ENCODE measurements at regions not wholly inside any gene's neighbourhood (a gene's known extent, or its start where the extent isn't known, plus 50 kb on each side); places are given as distances from the start of the nearest gene placed in this dataset.
"Not testable (repeated sequence)": the region's sequence is repeated elsewhere in the genome, so short reads cannot be mapped to it uniquely, and the experiment has no call there.

- Histone ChIP-seq H2AFZ (ENCODE audit: low read depth, low read length) (no peak overlapping the region), H3K9ac (ENCODE audit: low read length) (no peak overlapping the region), H3K27ac (ENCODE audit: low read length) (no peak overlapping the region), H3K79me2 (ENCODE audit: low read length) (no peaks in the 10 kb centered on the region), H3K4me3 (ENCODE audit: low read length) (no peak overlapping the region), H3K4me2 (ENCODE audit: low read length) (no peak overlapping the region), H4K20me1 (ENCODE audit: insufficient read depth, low read length) (no peaks in the 10 kb centered on the region), H3K36me3 (replicated peaks; ENCODE audit: low read depth, low read length) (no peaks in the 10 kb centered on the region), H3K27me3 (ENCODE audit: low read depth, low read length) (no peaks in the 10 kb centered on the region), H3K9me3 (ENCODE audit: insufficient read depth, low read length) (no peaks in the 10 kb centered on the region), H3K4me1 (ENCODE audit: low read length) (no peaks in the 10 kb centered on the region)
- TF ChIP-seq EZH2phosphoT487 (IDR thresholded peaks at IDR 0.05; ENCODE audit: low read depth) = no peak
- no peak for TF ChIP-seq CTCF (IDR thresholded peaks at IDR 0.05; ENCODE audit: low read depth, low read length)
Measured at GRCh38 chr5:34439601-34440000, 216.5 kb upstream of the RAI14 start.

GRCh38 chr5:34441767-34442166 is 214.4 kb upstream of the RAI14 start:
- not testable (repeated sequence) for H3K9me3 ChIP-seq (ENCODE audit: insufficient read depth, low read length); H3K27me3 ChIP-seq (ENCODE audit: low read depth, low read length); H3K36me3 ChIP-seq (replicated peaks; ENCODE audit: low read depth, low read length); H4K20me1 ChIP-seq (ENCODE audit: insufficient read depth, low read length); H3K4me2 ChIP-seq (ENCODE audit: low read length); H3K4me1 ChIP-seq (ENCODE audit: low read length); H3K4me3 ChIP-seq (ENCODE audit: low read length); H3K9ac ChIP-seq (ENCODE audit: low read length); H3K27ac ChIP-seq (ENCODE audit: low read length); H2AFZ ChIP-seq (ENCODE audit: low read depth, low read length); H3K79me2 ChIP-seq (ENCODE audit: low read length)

GRCh38 chr5:34447424-34447823 is 208.7 kb upstream of the RAI14 start:
- Histone ChIP-seq H4K20me1 (ENCODE audit: insufficient read depth, low read length) (no peaks in the 10 kb centered on the region), H3K4me3 (ENCODE audit: low read length) (no peak overlapping the region), H3K27ac (ENCODE audit: low read length) (no peak overlapping the region), H3K36me3 (replicated peaks; ENCODE audit: low read depth, low read length) (no peaks in the 10 kb centered on the region), H3K4me2 (ENCODE audit: low read length) (no peak overlapping the region), H3K27me3 (ENCODE audit: low read depth, low read length) (no peaks in the 10 kb centered on the region), H3K9ac (ENCODE audit: low read length) (no peak overlapping the region), H3K79me2 (ENCODE audit: low read length) (no peaks in the 10 kb centered on the region), H2AFZ (ENCODE audit: low read depth, low read length) (no peak overlapping the region), H3K9me3 (ENCODE audit: insufficient read depth, low read length) (no peaks in the 10 kb centered on the region), H3K4me1 (ENCODE audit: low read length) (peaks cover 19% of the 10 kb centered on the region)
- TF ChIP-seq EZH2phosphoT487 (IDR thresholded peaks at IDR 0.05; ENCODE audit: low read depth) (no peak), CTCF (IDR thresholded peaks at IDR 0.05; ENCODE audit: low read depth, low read length) (no peak)

- no peak overlapping the region for H3K9ac ChIP-seq (ENCODE audit: low read length)
- no peak overlapping the region for H2AFZ ChIP-seq (ENCODE audit: low read depth, low read length)
- H3K79me2 ChIP-seq (ENCODE audit: low read length) = no peaks in the 10 kb centered on the region
- no peaks in the 10 kb centered on the region for H3K9me3 ChIP-seq (ENCODE audit: insufficient read depth, low read length)
- H3K27me3 ChIP-seq (ENCODE audit: low read depth, low read length) = no peaks in the 10 kb centered on the region
- no peak for TF ChIP-seq EZH2phosphoT487 (IDR thresholded peaks at IDR 0.05; ENCODE audit: low read depth)
- H3K36me3 ChIP-seq (replicated peaks; ENCODE audit: low read depth, low read length) = no peaks in the 10 kb centered on the region
- H4K20me1 ChIP-seq (ENCODE audit: insufficient read depth, low read length) = no peaks in the 10 kb centered on the region
- no peak overlapping the region for H3K4me3 ChIP-seq (ENCODE audit: low read length)
- H3K4me1 ChIP-seq (ENCODE audit: low read length) = peaks cover 19% of the 10 kb centered on the region
- H3K4me2 ChIP-seq (ENCODE audit: low read length) = peak overlapping the region; percentile 47
- H3K27ac ChIP-seq (ENCODE audit: low read length) = no peak overlapping the region
Measured at GRCh38 chr5:34449639-34450038, 206.5 kb upstream of the RAI14 start.

- H3K79me2 ChIP-seq (ENCODE audit: low read length) = no peaks in the 10 kb centered on the region
- peaks cover 19% of the 10 kb centered on the region for H3K4me1 ChIP-seq (ENCODE audit: low read length)
- no peak overlapping the region for H2AFZ ChIP-seq (ENCODE audit: low read depth, low read length)
- H3K27ac ChIP-seq (ENCODE audit: low read length) = no peak overlapping the region
- H3K27me3 ChIP-seq (ENCODE audit: low read depth, low read length) = no peaks in the 10 kb centered on the region
- no peaks in the 10 kb centered on the region for H3K9me3 ChIP-seq (ENCODE audit: insufficient read depth, low read length)
- H3K36me3 ChIP-seq (replicated peaks; ENCODE audit: low read depth, low read length) = no peaks in the 10 kb centered on the region
- no peaks in the 10 kb centered on the region for H4K20me1 ChIP-seq (ENCODE audit: insufficient read depth, low read length)
- TF ChIP-seq EZH2phosphoT487 (IDR thresholded peaks at IDR 0.05; ENCODE audit: low read depth) = no peak
- peak overlapping the region; percentile 47; the same call in 1 of the 2 replicates for H3K4me2 ChIP-seq (ENCODE audit: low read length)
- H3K9ac ChIP-seq (ENCODE audit: low read length) = no peak overlapping the region
- no peak overlapping the region for H3K4me3 ChIP-seq (ENCODE audit: low read length)
Measured at GRCh38 chr5:34450338-34450737, 205.8 kb upstream of the RAI14 start.

All from OCI-LY3 (cell line).